GM12872 (cell line): ENCODE measurements at regions not wholly inside any gene's neighbourhood (a gene's known extent, or its start where the extent isn't known, plus 50 kb on each side); places are given as distances from the start of the nearest gene placed in this dataset.

ENCODE experiments used
- CTCF ChIP-seq: IDR thresholded peaks from 3 replicates; pipeline ENCODE4 v1.5.1; 2011; ENCODE audit warnings: low read depth, mild to moderate bottlenecking, low read length, moderate library complexity; ENCODE audit not compliant: insufficient read depth

GRCh38 chr1:31502253-31502652 lies 74.1 kb upstream of the TINAGL1 start:
- TF ChIP-seq CTCF, result no peak

GRCh38 chr1:31502926-31503511 lies 73.3 kb upstream of the TINAGL1 start:
- no peak for TF ChIP-seq CTCF

GRCh38 chr1:31503570-31503969 lies 72.7 kb upstream of the TINAGL1 start:
- TF ChIP-seq CTCF, result no peak

GRCh38 chr1:31504001-31504400 lies 72.3 kb upstream of the TINAGL1 start:
- no peak for TF ChIP-seq CTCF

GRCh38 chr1:31505911-31506497 lies 70.3 kb upstream of the TINAGL1 start:
- no peak for TF ChIP-seq CTCF

GRCh38 chr1:31507221-31507620 lies 69.1 kb upstream of the TINAGL1 start:
- TF ChIP-seq CTCF, result peak; percentile 14; the same call in 1 of the 3 replicates

GRCh38 chr1:31507676-31508530 lies 68.4 kb upstream of the TINAGL1 start:
- TF ChIP-seq CTCF, result 0 out of 3 replicates have a peak, but pooled peaks have one; percentile 15
